Activated T-cell treated with anti-CD3 and anti-CD28 coated beads, Interleukin-2, amount 50 U/mL, for 48 hours (primary cell): ENCODE measurements at regions not wholly inside any gene's neighbourhood (a gene's known extent, or its start where the extent isn't known, plus 50 kb on each side); places are given as distances from the start of the nearest gene placed in this dataset.
"Not testable (repeated sequence)": the region's sequence is repeated elsewhere in the genome, so short reads cannot be mapped to it uniquely, and the experiment has no call there.

Experiments
- DNase-seq, 2 experiments: peaks; one replicate each; pipeline ENCODE4 v3.0.0-alpha.2; 2020

DNA sequence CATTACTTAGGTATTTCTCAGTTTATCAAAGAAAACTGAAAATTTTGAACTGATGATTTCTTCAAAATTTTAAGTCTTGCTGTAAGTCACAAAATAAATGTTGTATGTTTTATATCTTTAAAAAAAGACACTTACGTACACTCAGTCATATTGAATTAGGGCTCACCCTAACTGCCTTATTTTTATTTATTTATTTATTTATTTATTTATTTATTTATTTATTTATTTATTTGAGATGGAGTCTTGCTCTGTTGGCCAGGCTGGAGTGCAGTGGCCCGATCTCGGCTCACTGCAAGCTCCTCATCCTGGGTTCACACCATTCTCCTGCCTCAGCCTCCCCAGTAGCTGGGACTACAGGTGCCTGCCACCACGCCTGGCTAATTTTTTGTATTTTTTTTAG lies 881.9 kb downstream of the TTLL7 start:
- not testable (repeated sequence) for DNase-seq

- DNase-seq = no peak
Measured at GRCh38 chr1:83115785-83116184, 883.1 kb downstream of the TTLL7 start.

DNA sequence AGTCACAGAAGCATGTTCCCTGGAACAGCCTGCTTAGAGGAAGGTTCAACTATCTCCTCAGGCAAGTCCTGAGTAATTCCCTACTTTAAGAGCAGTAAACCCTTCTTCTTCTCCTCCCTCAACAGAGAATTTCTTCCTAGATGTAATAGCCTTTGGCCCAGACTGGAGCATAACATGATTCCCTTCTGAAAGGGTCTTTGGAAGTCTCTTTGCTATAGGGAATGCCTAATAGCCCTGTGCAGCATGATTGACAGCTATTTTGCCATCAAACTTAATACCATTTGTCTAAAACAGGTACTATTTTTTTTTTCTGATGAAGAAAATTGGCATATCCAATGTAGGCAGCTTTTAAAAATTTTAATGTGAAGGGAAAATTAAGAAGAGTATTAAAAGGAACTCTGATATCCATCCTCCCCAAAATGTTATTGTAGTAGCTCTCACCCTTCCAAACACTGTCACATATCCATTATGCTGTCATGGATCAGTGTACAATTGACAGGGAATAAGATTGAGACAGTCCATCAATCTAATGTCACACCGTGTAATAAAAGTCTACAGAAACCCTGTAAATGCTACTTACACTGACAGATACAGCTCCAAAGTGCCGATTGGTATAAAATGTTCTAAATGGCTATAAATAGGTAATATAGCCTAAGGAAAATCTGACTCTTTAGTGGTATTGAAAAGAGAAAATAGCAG lies 884.6 kb downstream of the TTLL7 start:
- no peak for DNase-seq

DNA sequence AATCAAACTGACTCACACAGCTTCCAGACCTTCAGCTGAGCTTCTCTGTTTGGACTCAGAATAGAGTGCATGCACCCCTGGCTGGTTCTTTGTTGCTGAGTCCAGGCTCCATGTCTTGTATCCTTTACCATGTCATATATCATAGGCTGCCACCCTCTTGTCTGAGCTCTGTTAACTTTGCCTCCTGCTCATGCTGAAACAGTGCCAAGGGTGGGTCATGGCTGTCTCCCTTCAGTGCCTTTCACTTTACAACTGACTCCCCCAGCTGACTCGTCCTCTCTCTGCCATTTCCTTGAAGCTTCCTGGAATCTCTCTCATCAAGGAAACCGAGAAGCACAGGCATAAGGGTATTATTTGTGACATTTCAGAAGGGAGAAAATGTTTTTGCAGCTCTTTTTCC lies 885.3 kb downstream of the TTLL7 start:
- DNase-seq = no peak

DNA sequence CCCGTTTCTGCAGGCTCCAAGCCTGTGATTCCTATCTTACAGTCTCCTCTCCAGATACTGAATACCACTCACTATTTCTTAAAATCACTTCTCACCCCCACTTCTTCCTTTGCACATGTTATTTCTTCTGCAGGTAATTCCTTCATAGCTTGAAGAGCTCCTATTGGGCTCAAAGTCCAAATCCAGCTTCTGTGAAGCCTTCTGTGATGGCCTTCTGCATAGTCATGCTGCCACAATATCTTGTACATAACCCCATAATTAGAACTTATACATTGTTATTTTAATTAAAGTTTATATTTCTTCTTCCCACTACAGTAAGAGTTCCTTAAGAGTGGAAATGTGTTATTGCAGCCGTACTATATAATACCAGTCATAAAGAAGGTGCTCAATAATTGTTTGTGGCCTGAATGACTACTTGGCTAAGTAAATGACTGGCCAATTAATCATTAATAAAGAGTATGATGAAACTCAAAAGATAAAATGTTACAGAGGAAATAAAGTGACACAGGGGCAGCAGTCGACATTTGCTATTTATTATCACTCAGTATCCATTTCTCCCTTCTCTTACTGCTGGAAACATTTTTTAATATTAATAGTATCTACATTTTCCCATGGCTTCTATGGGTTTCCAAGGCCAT lies 886.6 kb downstream of the TTLL7 start:
- DNase-seq = no peak

DNA sequence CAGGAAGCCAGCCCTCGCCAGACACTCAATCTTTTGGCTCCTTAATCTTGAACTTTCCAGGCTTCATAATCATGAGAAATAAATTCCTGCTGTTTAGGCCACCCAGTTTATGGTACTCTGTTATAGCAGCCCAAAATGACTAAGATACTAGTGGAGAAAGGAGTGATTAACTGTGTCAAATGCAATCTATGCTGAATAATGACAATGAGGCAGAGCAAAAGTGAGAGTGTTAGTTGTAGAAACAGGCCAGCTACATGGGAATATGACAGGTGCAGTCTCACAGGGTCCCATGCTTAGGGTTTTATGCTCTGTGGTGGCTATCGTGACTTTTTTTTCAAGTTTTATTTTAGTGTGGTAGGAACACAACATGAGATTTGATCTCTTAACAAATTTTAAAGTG lies 888.8 kb downstream of the TTLL7 start:
- no peak for DNase-seq

GRCh38 chr1:83109692-83110091 lies 889.2 kb downstream of the TTLL7 start:
- DNase-seq = no peak

DNA sequence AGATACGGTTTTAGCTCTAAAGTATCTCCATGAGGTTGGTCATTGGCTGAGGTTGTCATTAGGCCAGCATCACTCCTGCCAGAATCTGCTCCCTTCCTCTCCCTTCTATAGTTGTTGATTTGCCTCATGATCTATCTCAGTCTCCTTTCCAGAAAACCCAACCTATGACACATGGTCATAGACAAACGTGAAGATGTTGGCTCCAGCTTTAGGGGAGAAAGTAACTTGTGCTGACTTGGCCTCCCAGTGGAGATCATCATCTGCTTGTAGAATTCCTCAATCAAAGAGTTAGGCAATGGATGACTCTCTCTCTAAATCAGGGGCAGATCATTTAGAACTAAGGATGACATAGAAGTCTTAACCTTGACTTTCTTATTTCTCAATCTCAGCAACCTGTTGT lies 894.4 kb downstream of the TTLL7 start:
- DNase-seq = no peak

DNA sequence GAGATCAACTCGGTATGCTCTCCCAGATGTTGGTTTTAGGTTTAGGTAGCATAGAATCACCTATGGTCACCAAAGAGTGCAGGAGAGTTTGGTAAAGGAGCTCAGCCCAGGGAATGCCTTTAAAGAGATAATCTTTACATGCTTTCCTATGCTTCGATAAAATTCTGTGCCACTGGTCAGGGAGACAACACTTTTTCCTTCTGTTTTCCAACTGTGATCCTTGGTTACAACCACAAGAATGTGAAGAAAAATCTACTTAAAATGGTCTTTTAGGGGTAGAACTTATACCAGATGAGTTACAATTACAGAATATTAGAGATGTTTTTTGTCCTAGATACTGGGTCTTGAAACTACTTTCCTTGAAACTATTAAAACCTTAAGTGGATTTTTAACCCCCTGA lies 895.6 kb downstream of the TTLL7 start:
- DNase-seq = no peak

DNA sequence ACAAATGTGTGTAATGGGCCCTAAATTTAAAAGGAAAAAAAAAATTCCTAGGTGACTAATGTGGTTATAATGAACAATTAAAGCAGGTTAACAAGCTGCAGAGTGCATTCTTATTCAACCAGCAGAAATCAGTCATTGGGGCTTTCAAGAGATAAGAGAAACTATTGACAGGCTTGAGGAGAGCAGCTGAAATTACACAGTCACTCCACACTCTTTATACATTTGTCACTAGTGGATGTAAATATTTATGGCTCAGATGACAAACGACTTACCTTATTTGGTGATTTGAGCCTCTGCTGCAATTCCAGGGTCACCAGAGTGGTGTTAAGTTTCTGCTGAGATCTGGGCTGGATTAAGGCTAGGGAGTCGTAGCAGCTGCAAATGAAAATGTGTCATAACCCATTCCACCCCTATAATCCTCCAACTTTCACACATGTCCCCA lies 896.3 kb downstream of the TTLL7 start:
- DNase-seq = no peak

GRCh38 chr1:83101406-83101805 lies 897.5 kb downstream of the TTLL7 start:
- DNase-seq = no peak

- DNase-seq = no peak
Measured at GRCh38 chr1:83100133-83100532, 898.8 kb downstream of the TTLL7 start.

DNA sequence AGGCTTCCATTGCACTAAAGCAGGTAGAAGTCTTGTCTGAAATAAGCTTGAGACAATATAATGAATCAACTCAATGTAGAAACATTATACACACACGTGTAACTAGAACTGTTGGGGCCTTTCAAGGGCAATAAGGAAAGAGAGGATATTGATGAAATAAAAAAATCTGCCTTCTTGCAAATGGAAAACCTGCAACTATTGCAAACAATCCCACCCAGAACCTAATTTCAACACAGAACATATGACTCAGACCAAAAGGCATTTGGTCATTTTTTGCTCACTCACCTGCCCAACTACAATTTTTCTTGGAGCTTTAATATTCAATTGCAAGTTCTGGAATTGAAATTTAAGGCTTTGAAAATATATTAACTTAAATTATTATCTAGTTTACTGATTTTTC lies 900.1 kb downstream of the TTLL7 start:
- no peak for DNase-seq

GRCh38 chr1:83098131-83098530 lies 900.8 kb downstream of the TTLL7 start:
- DNase-seq = no peak

DNA sequence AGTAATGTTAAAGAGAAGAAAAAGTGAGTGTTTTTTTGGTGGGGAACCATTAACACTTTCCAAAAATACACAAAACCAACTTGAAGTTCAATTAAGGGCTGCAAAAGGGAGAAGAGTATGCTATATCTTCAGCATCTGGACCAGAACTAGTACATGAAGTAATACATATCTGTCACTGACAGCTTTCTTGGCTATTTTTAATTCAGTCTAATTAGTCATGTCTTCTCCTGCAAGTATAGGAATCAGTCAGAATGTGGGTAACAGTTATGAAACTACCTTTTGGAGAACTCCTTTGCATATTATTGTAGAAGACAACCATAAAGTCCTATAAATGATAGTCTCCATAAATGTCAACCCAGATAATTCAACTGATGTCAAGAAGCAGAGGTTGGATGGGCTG lies 901.2 kb downstream of the TTLL7 start:
- DNase-seq = no peak

DNA sequence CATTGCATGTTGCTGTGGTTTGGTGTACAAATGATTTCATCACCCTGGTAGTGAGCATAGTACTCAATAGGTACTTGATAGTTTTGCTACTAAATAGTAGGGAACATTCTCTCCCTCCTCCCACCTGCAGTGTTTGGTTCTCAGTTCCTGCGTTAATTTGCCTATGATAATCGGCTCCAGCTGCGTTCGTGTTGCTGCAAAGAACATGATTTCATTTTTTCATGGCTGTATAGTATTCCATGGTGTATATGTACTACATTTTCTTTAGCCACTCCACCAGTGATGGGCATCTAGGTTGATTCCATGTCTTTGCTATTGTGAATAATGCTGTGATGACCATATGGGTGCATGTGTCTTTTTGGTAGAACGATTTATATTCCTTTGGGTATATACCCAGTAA lies 903.4 kb downstream of the TTLL7 start:
- DNase-seq = no peak

GRCh38 chr1:83090195-83090594 lies 908.7 kb downstream of the TTLL7 start:
- DNase-seq = no peak

GRCh38 chr1:83087851-83088250 lies 911.1 kb downstream of the TTLL7 start:
- DNase-seq = no peak

GRCh38 chr1:83086986-83087512 lies 911.9 kb downstream of the TTLL7 start:
- DNase-seq = no peak

DNA sequence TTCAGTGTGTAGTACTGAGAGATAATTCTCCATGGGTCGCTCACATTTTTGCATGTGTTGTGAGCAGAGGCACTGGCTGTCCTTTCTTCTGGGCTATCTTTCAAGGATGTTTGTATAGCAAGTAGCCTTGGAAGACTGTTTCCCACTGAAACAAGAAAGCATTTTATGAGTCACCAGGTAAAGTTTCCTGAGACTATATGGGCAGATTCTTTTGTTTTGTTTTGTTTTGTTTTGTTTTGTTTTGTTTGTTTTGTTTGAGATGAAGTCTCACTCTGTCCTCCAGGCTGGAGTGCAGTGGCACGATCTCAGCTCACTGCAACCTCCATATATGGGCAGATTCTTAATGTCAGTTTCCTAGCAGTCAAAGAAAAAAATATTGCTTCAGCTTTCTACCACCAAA lies 912.6 kb downstream of the TTLL7 start:
- no peak for DNase-seq

DNA sequence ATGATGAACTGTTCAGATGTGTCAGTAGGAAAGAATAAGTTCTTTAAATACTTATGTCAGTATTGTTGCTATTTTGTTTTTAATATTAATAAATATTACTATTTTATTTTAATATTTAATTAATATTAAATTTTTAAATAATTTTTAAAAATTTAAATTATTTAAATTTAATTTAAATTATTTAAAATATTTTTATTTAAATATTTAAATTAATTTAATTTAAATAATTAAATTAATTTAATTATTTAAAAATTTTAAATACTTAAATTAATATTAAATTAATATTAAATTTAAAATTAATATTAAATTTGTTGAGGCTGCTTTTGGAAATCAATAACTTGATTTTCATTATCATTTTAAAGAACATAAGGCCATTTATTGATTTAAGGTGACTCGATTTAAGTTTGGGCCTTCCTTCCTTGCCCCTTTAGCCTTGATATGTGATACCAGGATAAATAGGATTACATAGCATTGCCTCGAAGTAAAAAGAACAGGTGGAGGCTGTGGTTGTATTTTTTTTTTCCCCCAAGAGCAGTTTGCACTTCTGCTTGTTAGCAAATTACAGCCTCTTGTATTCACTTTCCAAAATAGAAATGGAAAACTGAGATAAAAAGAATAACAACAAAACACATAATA lies 915.2 kb downstream of the TTLL7 start:
- no peak for DNase-seq

- DNase-seq = no peak
Measured at GRCh38 chr1:83077411-83077810, 921.5 kb downstream of the TTLL7 start.

- no peak for DNase-seq
Measured at GRCh38 chr1:83075107-83075506, 923.8 kb downstream of the TTLL7 start.

DNA sequence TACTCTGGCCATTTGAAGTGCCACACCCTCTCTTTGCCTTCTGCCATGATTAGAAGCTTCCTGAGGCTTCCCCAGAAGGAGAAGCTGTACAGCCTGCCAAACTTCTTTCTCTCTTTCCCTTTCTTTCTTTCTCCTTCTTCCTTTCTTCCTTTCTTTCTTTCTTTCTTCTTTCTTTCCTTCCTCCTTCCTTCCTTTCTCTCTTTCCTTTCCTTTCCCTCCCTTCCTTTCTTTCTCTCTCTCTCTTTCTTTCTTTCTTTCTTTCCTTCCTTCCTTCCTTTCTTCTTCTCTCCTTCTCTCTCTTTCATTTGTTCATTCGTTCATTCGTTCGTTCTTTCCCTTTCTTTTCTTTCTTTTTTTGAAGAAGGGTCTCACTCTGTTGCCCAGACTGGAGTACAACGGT lies 931.0 kb downstream of the TTLL7 start:
- no peak for DNase-seq
